Activated CD4-positive, alpha-beta T cell treated with anti-CD3 and anti-CD28 coated beads, Interleukin-2, Interleukin-6, amounts not matched to agents 100 ng/mL and 50 ng/mL, durations not matched to agents 16 hours and 8 hours (primary cell): ENCODE measurements at regions not wholly inside any gene's neighbourhood (a gene's known extent, or its start where the extent isn't known, plus 50 kb on each side); places are given as distances from the start of the nearest gene placed in this dataset.

ENCODE experiments used
- DNase-seq: peaks from one replicate; pipeline ENCODE4 v3.0.0-alpha.2; 2020

DNA sequence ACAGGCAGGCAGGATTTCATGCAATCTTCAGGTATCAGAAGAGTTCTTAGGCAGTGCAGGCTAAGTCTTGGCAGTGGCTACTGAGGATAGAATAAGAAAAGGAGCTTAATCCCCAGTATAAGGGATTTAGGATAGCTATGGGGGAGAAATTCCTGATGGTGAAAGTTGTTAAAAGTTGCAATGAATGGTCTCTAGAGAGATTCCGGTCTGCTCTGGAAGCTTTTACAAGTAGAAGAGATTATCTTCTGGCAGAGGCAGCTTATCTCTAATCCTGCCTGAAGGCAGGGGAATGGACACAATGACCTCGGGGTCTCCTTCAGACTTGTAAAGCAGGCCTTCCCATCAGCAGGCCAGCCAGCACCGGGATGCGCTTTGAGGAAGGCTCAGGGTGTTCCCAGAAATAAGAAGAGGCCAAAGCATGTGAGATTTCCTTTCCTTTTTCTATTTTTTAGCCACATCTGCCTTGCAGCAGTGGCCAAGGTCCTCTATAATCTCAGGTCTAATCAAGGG lies 253.9 kb upstream of the KLHL29 start:
- DNase-seq = no peak

DNA sequence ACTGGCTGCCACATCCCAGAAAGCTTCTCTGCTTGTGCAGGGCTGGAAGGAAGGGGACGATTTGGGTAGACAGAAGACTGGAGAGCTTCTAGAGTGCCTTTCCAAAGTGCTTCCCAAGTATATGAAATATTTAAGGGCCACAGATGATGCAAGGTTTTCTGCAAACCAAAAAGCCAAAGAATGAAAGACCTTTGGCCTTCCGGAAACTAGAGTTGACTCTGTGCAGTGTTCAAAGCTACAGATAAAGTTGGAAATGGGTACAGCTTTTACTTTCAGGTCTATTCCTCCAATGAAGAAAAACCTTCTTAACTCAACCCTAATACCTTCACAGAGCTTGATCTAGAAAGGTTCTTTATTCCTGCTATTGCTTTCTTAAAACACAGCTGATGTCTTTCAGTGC lies 253.0 kb upstream of the KLHL29 start:
- no peak for DNase-seq

DNA sequence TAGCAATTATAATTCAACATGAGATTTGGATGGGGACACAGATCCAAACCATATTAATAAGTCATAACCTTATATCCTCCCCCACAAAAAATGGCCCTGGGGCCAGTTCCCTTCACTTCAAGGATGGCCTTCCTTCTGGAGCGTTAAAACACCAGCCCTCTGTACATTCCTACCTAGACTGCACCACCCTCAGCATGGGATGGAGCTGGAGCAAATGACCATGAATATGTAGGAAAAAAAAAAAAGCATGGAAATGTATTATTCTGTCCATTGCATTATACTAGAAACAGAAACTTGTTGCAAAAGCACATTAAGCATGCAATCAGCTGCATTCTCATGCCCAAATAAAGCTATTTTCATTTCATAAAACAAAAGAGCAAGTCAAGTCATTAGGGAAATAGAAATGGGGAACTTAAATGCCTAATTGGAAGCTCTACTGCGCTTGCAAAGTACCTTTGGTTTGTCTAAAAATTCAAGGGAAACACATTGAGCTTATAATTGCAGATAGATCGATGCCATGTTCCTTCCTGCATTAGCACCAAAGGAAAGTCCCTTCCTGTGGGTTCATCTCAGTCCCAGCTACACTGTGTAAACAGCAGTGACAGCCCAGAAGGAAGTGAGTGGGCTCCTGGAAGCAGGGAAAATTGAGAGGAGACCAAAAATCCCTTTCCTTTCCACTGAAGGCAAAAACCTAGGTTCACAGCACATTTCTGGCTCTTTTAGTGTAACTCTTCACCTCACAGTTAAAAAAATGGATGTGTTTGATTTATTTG lies 252.0 kb upstream of the KLHL29 start:
- DNase-seq = no peak

DNA sequence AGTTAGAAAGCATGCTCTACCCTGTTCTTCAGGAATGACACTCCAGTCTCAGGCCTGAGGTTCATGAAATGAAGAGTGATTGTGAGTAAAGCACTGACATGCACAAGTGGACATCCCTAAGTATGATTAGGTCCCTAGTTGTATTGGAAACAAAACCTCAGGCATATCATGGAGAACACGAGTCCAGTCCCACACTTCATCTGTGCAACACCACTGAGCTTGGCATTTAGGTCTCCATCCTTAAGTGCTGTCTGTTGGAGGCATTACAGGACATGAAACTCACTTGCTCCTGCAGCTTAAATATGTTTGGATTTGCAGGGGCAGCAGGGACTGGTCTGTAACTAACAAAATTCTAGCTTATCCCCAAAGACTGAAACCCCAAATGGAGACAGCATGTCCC lies 250.3 kb upstream of the KLHL29 start:
- DNase-seq = no peak

DNA sequence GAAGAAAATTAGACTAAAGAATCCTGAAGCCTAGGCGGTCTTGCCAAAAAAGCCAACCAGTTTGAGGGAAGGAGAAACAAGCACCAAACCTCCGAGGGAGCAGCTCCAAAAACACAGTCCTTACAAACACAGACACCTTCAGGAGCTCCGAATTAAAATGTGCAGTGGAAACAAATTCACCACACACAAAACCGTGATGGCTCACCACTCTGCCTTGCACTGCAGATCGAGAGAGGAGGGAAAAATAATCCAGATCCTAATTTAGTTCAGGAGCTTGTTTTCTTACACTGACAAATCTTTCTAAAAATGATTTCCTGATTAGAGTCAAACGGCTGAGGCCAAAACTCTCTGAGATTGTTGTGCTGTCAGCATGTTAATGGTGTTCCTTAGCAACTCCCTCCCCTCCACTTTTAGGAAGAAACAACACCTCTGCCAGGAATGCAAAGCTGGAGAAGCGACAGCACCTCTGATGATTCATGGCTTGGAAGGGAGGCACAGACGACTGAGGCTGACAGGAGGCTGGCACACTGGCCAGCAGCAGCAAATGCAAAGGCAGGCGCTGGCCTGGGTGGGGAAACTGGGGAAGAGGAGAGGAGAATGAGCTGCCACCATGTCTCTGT lies 249.4 kb upstream of the KLHL29 start:
- DNase-seq = no peak

DNA sequence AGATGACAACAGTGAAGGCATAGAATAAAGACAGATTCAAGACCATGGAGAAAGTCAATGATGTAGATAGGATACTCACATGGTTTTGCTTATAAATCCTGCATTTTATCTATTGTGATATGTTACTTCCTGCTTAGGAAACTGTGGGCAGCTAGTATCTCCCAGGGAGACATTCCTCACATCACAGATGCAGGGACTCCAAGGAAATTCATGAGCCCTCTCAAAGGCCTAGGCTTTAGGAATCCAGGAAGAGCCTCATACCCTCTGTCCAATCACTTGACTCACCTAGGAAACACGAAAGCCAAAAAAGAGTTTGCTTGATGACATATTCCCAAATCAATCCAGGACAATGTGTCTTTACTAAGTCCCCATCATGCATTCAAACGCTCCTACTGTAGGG lies 247.8 kb upstream of the KLHL29 start:
- DNase-seq = no peak

DNA sequence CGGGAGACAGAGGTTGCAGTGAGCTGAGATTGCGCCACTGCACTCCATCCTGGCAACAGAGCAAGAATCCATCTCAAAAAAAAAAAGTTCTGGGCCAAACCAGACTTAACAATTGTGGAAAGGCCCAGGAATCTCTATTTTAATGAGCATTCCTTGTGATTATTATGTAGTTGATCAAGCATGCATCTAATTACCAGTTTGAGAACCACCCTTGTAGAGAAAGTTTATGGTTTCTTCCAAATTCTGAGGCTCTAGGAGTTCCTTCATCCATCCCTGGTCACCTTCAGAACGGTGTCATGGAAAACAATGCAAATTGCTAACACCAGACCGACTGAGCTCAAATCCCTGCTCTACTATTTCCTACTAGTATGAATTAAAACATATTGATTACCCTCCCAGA lies 246.3 kb upstream of the KLHL29 start:
- DNase-seq = no peak

DNA sequence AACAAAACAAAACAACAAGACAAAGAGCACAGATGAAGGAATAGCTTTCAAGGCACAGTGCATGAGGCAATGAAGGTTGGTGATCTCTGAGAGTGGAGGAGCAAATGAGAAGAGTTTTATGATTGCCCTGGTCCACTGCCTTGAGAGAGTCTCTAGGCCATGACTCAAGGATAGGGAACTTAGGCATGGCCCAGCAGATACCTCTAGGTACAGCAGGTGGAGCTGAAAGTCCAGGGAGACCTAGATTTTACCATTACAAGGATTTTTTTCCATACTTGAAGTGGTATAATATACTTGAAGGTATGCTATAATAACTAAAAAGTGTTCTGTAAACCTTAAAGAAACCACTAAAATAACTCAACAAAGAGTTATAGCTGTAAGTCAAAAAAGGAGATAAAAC lies 239.5 kb upstream of the KLHL29 start:
- DNase-seq = no peak

DNA sequence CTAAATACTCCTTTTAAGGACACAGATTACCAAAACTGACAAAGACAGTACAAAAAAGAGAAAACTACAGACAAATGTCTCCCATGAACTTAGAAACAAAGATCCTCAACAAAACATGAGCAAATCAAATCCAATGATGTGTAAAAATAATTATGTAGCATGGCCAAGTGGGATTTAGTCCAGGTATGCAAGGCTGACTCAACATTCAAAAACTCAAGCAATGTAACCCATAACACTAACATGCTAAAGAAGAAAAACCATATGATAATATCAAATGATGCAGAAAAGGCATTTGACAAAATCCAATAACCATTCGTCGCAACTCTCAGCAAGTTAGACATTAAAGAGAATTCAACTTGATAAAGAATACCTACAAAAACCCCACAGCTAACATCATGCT lies 239.0 kb upstream of the KLHL29 start:
- no peak for DNase-seq

DNA sequence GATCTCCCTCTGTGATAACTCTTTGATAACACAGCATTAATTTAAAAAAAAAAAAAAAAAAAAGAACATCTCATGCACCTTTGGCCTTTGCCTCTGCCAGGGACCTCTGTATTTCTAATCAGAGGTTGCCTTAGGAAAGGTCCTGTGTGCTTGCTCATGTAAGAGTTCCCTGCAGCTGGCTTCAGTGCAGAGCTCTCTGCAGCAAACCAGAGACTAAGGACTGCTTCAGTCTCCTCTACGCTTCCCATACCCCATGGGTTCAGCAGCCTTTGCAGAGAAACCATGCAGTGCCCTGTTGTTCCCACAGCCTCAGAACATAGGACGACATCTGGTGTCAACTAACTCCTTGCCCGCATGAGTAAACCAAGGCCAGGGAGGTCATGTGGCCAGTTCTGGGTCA lies 236.6 kb upstream of the KLHL29 start:
- no peak for DNase-seq

DNA sequence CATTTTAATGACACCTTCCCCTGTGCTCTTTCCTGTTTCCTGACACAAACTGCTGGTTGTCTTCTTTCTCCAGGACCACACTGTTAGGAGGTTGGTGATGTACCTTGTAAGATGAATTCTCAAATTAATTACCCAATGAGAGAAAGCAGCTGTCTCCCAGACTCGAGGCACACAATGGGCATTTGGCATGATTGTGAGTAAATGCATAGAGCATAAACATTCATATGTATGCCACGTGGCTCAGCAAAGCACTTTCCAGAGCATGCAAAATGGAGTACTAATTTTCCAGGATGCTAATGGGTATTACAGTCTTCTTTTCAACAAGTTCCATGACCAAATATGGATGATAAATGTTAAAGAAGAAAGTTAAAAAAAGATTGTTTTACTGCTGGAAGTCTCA lies 235.2 kb upstream of the KLHL29 start:
- DNase-seq = no peak

DNA sequence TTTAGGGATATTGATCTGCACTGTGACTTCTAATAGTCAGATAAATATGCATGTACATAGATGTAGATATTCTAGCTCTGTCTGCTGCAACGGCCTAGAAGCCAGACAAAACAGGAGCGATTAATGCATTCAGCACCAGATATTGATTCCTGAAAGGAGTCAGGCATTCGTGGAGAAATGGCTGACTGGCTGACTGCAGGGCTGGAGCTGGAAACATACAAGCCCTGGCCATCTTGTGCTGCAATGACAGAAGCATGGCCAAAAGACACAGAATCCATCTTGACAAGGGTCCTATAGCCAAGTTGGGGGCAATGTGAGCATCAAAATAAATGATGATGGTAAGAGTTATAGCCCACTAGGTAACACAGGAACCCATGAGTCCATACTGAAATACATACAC lies 231.5 kb upstream of the KLHL29 start:
- no peak for DNase-seq

DNA sequence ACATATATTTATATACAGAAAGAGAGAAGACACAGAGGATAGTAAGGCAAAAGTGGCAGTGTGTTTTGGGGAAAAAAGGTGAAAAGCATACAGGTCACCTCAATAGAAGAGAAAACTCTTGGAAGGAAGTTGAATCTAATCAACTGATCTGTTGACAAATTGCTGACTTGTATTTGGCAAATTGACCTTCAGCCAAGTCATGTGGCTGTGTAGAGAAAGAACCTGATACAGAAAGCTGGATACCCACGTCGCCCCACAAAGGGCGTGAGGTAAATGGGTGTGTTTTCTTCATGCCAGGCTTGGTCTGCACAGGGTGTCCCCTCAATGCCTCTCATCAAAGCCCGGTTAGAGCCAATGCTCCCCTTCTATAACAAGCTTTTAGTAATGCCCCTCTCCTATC lies 230.0 kb upstream of the KLHL29 start:
- no peak for DNase-seq

DNA sequence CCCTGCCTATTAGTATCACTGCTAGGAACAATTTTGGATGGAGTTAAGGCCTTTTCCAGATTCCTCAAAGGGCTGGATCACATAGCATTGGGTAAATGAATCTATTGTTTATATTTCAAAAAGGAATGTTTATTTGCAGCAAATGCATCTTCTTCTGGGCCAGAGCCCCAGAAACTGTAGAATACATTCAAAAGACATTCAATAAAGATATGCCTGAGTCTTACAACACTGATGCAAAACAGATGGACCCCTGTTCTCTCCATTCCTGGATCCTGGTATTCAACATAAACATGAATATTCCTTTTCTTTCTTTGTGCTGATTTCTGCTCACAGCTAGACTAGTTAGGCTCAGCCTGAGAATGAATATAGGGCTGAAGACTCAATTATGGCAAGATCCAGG lies 227.2 kb upstream of the KLHL29 start:
- DNase-seq = no peak

DNA sequence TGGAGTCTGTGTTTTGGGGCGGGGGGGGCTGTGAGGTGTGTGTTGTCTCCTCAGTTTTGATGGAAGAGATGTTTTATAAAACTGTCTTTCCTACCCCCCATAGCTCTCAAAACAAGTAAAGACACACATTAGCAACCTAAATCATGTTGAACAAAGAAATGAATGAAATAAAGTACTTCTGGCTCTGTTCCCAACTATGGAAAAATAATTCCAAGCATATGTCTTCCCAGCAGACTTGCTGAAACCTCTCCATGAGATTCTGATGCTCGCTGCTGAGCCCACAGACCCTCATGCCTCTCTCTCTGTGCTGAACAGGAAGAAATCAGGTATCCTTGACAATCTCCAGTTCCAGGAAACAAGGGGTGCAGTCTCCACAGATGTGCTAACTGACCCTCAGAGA lies 226.7 kb upstream of the KLHL29 start:
- DNase-seq = no peak

DNA sequence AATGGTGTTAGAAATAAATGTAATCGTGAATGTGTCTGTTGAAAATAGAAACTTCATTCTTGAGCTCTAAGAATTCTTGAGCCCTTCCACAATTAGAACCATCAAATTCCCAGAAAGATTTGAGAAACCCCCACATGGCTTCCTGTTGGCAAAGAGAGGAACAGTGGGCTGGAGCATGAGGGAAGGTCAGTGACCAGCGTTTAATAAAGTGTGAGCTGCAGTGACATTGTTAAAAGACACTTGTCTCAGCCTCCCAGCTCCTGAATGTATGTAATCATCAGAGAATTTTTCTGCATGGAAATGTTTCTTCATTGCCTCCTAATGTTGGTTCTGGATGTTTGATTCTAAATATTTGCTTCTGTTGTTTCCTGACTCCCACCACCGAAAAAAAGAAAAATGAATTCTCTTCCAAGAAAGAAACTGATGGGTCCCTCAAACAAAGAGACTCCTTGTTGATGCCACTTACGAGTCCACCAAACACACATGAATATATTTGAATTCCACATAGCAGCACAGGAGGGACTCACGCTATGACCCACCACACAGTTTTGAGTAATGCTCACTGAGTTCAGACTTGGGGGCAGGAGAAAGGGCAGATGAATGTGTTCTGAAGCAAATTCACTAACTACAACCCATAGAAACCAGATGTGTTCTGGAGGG lies 225.1 kb upstream of the KLHL29 start:
- no peak for DNase-seq

DNA sequence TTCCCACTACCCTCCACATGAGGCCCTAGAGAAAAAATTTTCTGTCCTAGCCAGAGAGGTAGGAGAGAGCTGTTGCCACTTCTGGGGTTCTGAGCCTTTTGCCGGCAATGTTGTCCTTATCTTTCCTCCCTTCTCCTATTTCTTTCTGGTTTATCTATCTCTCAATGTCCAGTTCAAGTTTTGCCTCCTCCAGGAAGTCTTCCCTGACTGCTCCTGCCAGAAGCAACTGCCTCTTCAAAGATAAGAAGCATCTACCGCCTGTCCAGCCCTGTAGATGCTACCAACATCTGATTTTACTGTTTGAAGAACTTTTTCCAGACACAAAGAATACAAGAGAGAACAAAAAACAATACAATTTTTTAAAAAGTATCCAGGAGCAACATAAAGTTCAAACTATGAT lies 220.8 kb upstream of the KLHL29 start:
- DNase-seq = no peak

DNA sequence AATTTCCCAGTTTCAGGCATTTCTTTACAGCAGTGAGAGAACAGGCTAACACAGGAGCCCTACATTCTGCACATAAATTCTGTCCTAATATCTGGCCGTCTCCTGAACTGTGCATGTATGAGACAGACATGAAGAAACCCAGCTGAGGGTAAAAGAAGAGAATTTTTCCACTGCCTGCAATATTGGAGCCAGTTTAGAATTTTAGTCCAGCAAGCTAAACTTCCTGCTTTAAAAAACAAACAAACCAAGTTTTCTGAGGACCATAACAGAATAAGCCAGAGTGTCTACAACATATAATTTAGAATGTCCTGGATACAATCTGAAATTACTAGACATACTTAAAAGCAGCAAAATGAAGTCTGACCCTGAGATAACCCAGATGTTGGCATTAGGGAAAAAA lies 215.1 kb upstream of the KLHL29 start:
- no peak for DNase-seq

DNA sequence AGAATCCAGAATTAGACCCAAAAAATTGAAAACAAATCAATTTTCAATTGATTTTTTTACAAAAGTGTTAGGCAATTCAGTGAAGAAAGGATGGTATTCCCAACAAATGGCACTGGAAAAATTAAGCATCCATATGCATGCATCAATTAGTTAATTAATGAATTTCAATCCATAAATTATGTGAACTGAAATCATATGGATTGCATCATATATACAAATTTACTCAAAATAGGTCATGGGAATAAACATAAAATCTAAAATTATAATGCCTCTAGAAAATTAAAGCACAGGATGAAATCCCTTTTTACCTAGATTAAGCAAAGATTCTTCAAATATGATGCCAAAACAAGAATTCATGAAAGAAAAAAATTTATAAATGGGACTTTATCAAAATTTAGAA lies 213.9 kb upstream of the KLHL29 start:
- DNase-seq = no peak

DNA sequence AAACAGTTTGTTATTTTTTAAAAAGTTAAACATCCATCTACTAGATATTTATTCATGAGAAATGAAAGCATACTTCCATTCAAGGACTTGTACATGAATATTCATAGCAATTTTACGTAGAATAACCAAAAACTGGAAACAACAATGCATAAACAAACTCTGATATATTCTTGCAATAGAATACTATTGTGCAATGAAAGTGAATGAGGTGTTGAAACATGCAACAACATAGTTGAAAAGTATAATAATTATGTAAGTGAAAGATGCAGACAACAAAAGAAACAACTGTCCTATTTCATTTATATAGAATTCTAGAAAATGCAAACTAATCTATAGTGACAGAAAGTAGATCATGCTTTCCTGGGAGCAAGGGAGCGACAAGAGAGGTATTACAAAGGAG lies 206.6 kb upstream of the KLHL29 start:
- DNase-seq = no peak

DNA sequence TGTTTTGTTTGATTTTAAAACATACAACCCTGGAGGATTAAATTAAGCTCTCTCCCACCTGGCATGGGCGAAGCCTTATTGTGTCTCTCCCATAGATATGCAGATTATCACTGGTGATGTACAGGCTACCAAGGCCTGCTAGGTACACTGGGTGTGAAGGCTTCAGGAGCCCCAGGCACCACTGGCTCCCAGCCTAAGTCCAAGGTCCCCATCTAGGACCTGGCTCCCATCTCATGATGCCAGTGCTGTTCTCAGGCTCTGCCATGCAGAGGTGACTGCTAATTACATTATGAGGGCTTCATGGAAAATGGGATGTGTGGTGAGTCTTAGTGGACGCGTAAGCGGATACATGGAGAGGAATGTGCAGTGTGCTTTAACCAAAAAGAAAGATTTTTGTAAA lies 201.2 kb upstream of the KLHL29 start:
- DNase-seq = no peak

DNA sequence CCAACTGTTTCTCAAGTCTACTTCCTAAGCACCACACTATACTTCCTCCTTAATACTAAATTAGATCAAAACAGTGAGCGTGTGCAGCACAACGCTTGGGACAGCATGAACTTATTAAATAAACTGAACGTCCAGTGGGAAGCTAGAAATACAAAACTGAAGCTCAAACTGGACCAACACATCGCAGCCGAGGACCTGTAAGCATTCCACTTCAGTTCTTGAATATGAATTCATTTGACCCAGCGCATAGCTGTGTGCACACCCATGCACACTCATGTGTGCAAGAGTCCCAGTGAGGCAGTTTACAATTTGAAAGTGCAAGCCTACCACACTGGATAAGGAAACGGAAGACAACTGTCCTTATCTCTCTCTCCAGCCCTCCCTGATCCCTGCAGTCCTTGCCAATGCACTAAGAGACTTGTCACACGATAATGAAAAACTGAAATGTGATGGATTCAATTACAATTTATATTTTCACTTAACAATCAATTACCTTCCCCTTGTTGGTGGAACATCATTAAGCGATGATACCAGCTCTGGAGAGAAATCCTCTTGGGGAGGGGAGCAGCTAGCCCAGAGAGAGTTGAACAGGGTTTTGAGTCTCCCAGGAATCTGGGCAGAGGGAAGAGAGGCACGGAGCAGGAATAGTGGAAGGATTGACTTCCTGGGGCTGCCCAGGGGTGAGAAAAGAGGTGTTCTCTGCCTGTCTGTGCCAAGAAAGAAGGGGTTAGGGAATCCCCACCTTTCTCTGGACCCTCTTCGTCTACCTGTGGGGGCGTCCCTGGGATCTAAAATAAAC lies 186.5 kb upstream of the KLHL29 start:
- DNase-seq = no peak

DNA sequence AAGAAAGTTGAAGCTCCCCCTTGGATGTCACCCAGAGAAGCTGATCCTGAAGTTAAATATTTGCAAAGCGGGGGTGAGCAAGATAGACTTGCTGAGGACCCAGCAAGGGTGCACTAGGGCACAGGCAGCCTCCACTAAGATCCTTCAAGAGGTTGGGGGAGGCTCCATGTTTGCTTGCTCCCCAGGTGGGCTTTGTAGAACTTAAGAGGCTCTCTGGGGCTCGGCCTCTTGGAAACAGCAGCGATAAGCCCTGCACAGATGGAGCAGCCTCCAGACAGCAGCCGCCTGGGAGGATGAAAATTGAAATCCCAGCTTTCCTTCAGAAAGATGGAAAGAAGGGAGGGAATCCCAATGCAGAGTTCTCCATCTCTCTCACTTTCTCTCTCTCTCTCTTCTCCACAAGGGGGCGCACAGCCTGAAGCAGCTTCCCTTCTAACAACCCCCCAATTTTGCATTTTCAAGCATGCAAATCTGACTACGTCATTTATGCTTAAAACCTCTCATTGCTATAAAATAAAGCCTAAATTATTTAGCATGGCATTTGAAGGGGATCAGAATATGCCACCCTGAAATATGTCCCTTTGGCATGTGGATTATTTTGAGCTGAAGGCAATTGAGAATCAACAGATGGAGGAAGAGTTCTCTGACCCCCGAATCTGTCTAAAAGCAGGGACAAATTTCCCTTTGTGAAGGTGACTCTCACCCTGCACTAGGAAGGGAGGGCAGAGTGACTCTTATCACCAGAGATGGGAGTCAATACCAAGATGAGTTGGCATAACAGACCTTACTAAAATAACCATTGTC lies 185.7 kb upstream of the KLHL29 start:
- peak; percentile 25 for DNase-seq
